Natural killer cell (primary cell): ENCODE measurements at regions not wholly inside any gene's neighbourhood (a gene's known extent, or its start where the extent isn't known, plus 50 kb on each side); places are given as distances from the start of the nearest gene placed in this dataset.

Experiments
- ATAC-seq, 3 donors: fragments of 150-1000 bp in 2 of 3; fragments of 200-7000 bp in 1 of 3; cut with Tn5 transposase; 1 replicate in 1 of 3; 2 replicates in 2 of 3; pipeline ENCODE4 v1.10.0; 2021; ENCODE audit warnings: mild to moderate bottlenecking in 2 of 3, moderate library complexity in 2 of 3
- DNase-seq, 2 donors: peaks; one replicate each; pipeline versions ENCODE4 v3.0.0 to v3.0.0-alpha.2; 2013 to 2021; ENCODE audit warnings: mixed read lengths in 1 of 2
- H3K27ac ChIP-seq: one replicate; pipeline ENCODE4 v1.5.1; 2013; ENCODE audit warnings: mild to moderate bottlenecking, low read length
- H3K27me3 ChIP-seq: one replicate; pipeline ENCODE4 v1.6.1; 2013; ENCODE audit warnings: low read length; ENCODE audit not compliant: control insufficient read depth, insufficient read depth
- H3K36me3 ChIP-seq: one replicate; pipeline ENCODE4 v1.6.1; 2013; ENCODE audit warnings: low read length; ENCODE audit not compliant: control insufficient read depth, insufficient read depth
- H3K4me1 ChIP-seq: one replicate; pipeline ENCODE4 v1.6.1; 2013; ENCODE audit warnings: low read length; ENCODE audit not compliant: control insufficient read depth, insufficient read depth
- H3K4me3 ChIP-seq: one replicate; pipeline ENCODE4 v1.5.1; 2013; ENCODE audit warnings: low read length
- H3K9me3 ChIP-seq: one replicate; pipeline ENCODE4 v1.6.1; 2013; ENCODE audit warnings: low read length; ENCODE audit not compliant: control insufficient read depth, insufficient read depth
- H3K27ac Mint-ChIP-seq, 2 donors: one replicate each; pipeline ENCODE4 v1.8.0; 2022; ENCODE audit warnings: mild to moderate bottlenecking in 2 of 2, mixed read lengths in 2 of 2, moderate library complexity in 1 of 2
- H3K27me3 Mint-ChIP-seq, 2 donors: one replicate each; pipeline ENCODE4 v1.8.0; 2022; ENCODE audit warnings: low read depth in 2 of 2, mixed read lengths in 2 of 2
- H3K36me3 Mint-ChIP-seq: one replicate; pipeline ENCODE4 v1.8.0; 2022; ENCODE audit warnings: mixed read lengths
- H3K4me1 Mint-ChIP-seq, 2 donors: one replicate each; pipeline ENCODE4 v1.8.0; 2022; ENCODE audit warnings: mixed read lengths in 2 of 2
- H3K4me3 Mint-ChIP-seq: one replicate; pipeline ENCODE4 v1.8.0; 2022; ENCODE audit warnings: mild to moderate bottlenecking, moderate library complexity, mixed read lengths
- H3K9me3 Mint-ChIP-seq, 2 donors: one replicate each; pipeline ENCODE4 v1.8.0; 2022; ENCODE audit warnings: mixed read lengths in 2 of 2
- WGBS: methylation state at CpG from one replicate; pipeline ENCODE4 v1.1.7; 2013; ENCODE audit warnings: missing lambda C conversion rate; ENCODE audit not compliant: insufficient coverage; 5-methylcytosine and 5-hydroxymethylcytosine counted together
- intact Hi-C: fragments of 100-400 bp; cut with micrococcal nuclease; formaldehyde crosslinking; loops from one replicate; pipeline ENCODE4 v1.14.2; 2022
- TF ChIP-seq, protein P1 (sequence below): fragments of 200-600 bp; IDR thresholded peaks from one replicate; pipeline ENCODE4 v1.8.0; 2022; ENCODE audit warnings: antibody characterized with exemption

DNA sequence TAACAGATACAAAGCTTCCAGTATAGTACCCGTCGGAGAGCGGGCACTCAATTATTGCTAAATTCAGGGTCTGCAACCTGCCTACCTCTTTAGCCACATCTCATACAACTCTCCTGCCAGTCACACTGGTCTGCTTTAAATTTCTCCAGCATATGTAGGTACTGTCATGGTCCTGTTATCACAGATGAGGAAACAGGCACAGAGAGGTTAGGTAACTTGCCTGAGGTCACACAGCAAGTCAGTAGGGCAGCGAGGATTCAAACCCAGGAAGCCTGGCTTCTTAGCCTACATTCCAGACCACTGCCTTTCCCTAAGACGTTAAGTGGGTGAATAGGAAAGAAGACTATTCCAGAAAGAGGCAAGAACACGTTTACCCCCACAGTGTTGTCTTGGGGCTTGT lies 186.0 kb upstream of the NFIB start:
- no peaks in the 10 kb centered on the region for H3K4me1 Mint-ChIP-seq
- TF ChIP-seq, protein P1, sequence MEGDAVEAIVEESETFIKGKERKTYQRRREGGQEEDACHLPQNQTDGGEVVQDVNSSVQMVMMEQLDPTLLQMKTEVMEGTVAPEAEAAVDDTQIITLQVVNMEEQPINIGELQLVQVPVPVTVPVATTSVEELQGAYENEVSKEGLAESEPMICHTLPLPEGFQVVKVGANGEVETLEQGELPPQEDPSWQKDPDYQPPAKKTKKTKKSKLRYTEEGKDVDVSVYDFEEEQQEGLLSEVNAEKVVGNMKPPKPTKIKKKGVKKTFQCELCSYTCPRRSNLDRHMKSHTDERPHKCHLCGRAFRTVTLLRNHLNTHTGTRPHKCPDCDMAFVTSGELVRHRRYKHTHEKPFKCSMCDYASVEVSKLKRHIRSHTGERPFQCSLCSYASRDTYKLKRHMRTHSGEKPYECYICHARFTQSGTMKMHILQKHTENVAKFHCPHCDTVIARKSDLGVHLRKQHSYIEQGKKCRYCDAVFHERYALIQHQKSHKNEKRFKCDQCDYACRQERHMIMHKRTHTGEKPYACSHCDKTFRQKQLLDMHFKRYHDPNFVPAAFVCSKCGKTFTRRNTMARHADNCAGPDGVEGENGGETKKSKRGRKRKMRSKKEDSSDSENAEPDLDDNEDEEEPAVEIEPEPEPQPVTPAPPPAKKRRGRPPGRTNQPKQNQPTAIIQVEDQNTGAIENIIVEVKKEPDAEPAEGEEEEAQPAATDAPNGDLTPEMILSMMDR = no peak
- 89% methylated on average over 5 of the region's 6 CpGs for WGBS
- ATAC-seq (no peak), DNase-seq (no peak)
- Histone ChIP-seq H3K27ac (no peak overlapping the region), H3K27me3 (no peaks in the 10 kb centered on the region), H3K9me3 (no peaks in the 10 kb centered on the region), H3K4me1 (no peaks in the 10 kb centered on the region), H3K36me3 (no peaks in the 10 kb centered on the region), H3K4me3 (no peak overlapping the region)
- intact Hi-C loops = no loop called here
- no peaks in the 10 kb centered on the region for H3K27me3 Mint-ChIP-seq
- H3K36me3 Mint-ChIP-seq = no peaks in the 10 kb centered on the region
- H3K27ac Mint-ChIP-seq = no peak overlapping the region
- peaks cover 0 to 4% of the 10 kb centered on the region in 2 donors for H3K9me3 Mint-ChIP-seq
- no peak overlapping the region for H3K4me3 Mint-ChIP-seq

DNA sequence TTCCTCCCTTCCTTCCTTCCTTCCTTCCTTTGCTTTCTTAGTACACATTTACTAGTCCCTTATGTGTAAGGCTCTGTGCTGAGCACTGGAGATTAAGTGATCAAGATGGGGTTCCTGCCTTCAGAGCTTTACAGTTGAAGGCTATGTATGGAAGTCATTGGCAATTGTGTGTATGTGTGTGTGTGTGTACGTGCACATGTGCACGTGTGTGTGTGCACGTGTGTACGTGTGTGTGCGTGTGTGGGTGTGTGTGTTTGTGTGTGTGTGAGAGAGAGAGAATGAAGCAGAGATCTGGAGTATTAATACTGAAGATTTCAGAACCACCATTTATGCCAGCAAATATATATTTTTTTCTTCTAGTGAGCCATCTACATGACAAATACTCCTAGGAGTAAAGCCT lies 184.9 kb upstream of the NFIB start:
- no peaks in the 10 kb centered on the region for H3K36me3 ChIP-seq
- H3K4me3 ChIP-seq = no peak overlapping the region
- WGBS = 95% methylated on average over 4 of the region's 5 CpGs
- H3K9me3 ChIP-seq = no peaks in the 10 kb centered on the region
- intact Hi-C loops = no loop called here
- H3K27ac Mint-ChIP-seq = no peak overlapping the region
- no peaks in the 10 kb centered on the region for H3K27me3 ChIP-seq
- peaks cover 0 to 4% of the 10 kb centered on the region in 2 donors for H3K9me3 Mint-ChIP-seq
- no peak overlapping the region for H3K4me3 Mint-ChIP-seq
- no peaks in the 10 kb centered on the region for H3K4me1 Mint-ChIP-seq
- DNase-seq (no peak), ATAC-seq (no peak)
- TF ChIP-seq, protein P1 = no peak
- H3K27me3 Mint-ChIP-seq = no peaks in the 10 kb centered on the region
- no peaks in the 10 kb centered on the region for H3K36me3 Mint-ChIP-seq
- no peaks in the 10 kb centered on the region for H3K4me1 ChIP-seq
- H3K27ac ChIP-seq = no peak overlapping the region

DNA sequence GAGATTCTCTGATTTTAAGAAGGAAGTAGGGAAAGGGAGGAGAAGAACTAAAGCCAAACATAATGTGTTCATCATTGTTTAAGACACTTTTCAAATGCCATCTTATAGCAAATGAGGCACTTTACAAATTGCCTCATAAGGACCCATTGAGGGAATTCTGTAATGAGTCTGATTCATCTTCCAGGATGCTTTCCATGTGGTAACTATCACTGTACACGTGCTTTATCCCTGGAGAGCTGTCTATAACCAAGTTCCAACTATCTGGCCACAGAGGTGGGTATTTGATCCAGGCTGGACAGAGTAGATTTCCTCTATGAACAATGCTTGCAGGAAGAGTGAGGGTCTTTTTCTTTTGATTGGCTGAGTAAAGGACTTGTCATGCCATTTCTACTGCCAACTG lies 183.5 kb upstream of the NFIB start:
- no peak overlapping the region for H3K4me3 Mint-ChIP-seq
- peaks cover 0 to 4% of the 10 kb centered on the region in 2 donors for H3K9me3 Mint-ChIP-seq
- intact Hi-C loops = no loop called here
- Histone ChIP-seq H3K36me3 (no peaks in the 10 kb centered on the region), H3K4me3 (no peak overlapping the region), H3K27ac (no peak overlapping the region), H3K4me1 (no peaks in the 10 kb centered on the region), H3K9me3 (no peaks in the 10 kb centered on the region), H3K27me3 (no peaks in the 10 kb centered on the region)
- no peak overlapping the region for H3K27ac Mint-ChIP-seq
- H3K4me1 Mint-ChIP-seq = no peaks in the 10 kb centered on the region
- no peaks in the 10 kb centered on the region for H3K27me3 Mint-ChIP-seq
- ATAC-seq (no peak), DNase-seq (no peak)
- no peaks in the 10 kb centered on the region for H3K36me3 Mint-ChIP-seq
- WGBS = 67% methylated on average over 1 of the region's 1 CpG
- TF ChIP-seq, protein P1 = no peak

DNA sequence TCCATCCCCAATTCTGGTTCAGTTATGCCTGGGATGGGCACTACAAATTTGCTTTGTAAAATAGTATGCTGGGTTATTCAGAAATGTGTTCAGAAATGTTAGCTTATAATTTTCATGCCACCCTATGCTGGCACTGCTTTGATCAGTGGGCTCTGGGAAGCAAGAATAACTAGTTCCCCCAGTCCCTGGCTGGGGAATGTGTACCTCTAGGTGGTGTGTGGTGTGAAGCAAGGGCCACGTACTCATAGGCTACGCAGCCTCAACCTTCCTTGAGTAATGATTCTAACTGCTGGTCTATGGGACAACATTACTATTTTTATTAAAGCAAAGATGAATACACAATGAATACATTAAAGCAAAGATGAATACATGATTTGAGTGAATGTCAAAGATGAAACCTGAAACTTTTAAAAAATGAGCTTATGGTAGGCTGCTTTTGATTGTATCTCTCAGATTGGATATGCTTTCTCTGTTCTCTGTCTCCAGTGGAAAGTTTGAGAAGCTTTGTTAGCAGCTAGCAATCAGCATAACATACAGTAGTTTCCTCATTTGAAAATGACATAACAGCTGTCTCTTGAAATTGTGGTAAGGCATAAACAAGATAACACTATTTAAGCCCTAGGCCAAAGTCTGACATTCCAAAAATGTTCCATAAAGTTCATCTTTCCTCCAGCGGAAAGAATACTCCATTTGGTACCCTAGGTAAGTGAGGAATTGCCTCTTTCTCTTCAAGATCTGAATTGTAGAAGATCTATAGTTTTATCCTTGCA lies 174.7 kb upstream of the NFIB start:
- Histone ChIP-seq H3K4me1 (no peaks in the 10 kb centered on the region), H3K27me3 (no peaks in the 10 kb centered on the region), H3K9me3 (no peaks in the 10 kb centered on the region), H3K27ac (no peak overlapping the region), H3K36me3 (no peaks in the 10 kb centered on the region), H3K4me3 (no peak overlapping the region)
- TF ChIP-seq, protein P1 = no peak
- Mint-ChIP-seq H3K4me1 (no peaks in the 10 kb centered on the region), H3K27ac (no peak overlapping the region), H3K27me3 (peaks cover 0 to 5% of the 10 kb centered on the region in 2 donors), H3K4me3 (no peak overlapping the region), H3K36me3 (no peaks in the 10 kb centered on the region), H3K9me3 (peaks cover 0 to 4% of the 10 kb centered on the region in 2 donors)
- no peak for DNase-seq
- ATAC-seq = no peak
- WGBS = 90% methylated on average over 2 of the region's 3 CpGs
- intact Hi-C loops = no loop called here
